ENCODE measurements at regions not wholly inside any gene's neighbourhood (a gene's known extent, or its start where the extent isn't known, plus 50 kb on each side); places are given as distances from the start of the nearest gene placed in this dataset.
"Not testable (repeated sequence)": the region's sequence is repeated elsewhere in the genome, so short reads cannot be mapped to it uniquely, and the experiment has no call there.

DNA sequence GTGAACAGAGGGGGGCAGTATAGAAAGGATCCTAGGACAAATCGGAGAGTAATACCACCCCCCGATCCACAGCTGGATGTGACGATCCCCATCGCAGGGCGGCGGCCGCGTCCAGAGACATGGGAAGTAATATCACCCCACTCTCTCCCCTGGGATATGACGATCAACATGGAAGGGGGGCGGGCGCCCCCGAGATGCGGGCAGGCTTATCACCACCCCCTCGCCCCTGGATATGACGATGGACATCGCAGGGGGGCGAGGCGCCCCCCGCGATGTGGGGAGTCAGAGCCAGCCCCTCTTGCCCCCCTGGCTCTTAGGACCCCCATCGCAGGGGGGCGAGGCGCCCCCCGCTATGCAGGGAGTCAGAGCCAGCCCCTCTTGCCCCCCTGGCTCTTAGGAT, 120.4 kb upstream of the OSBPL11 start:
- peaks cover 5 to 8% of the 10 kb centered on the region in 2 donors for H3K27me3 Mint-ChIP-seq (ENCODE audit: low read depth in 2 of 2)
- intact Hi-C loops (cut with micrococcal nuclease) = no loop called here
- no peak for ATAC-seq

DNA sequence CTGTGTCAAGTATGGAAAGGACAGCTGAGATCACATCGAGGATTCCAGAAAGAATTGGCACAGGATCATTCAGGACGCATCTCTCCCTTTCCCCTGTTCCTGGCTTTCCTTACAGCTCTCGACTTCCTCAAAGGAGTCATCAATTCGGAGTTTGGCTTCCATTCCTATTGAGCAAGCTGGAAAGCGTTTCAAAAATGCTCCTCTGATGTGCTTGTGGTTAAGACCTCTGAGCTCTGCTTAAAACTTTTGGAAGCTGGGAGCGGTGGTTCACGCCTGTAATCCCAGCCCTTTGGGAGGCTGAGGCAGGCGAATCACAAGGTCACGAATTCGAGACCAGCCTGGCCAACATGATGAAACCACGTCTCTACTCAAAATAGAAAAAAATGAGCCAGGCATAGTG, 136.9 kb upstream of the OSBPL11 start:
- H3K4me1 ChIP-seq (ENCODE audit: control insufficient read depth, insufficient read depth, low read length); H3K9me3 ChIP-seq (ENCODE audit: control insufficient read depth, insufficient read depth, low read length); H3K9me3 Mint-ChIP-seq; intact Hi-C loops (cut with micrococcal nuclease); H3K4me1 Mint-ChIP-seq; DNase-seq; H3K36me3 ChIP-seq (ENCODE audit: control insufficient read depth, insufficient read depth, low read length); H3K27ac ChIP-seq (ENCODE audit: low read length); H3K4me3 Mint-ChIP-seq; H3K4me3 ChIP-seq (ENCODE audit: low read length); H3K27ac Mint-ChIP-seq; H3K36me3 Mint-ChIP-seq; H3K27me3 ChIP-seq (ENCODE audit: control insufficient read depth, insufficient read depth, low read length); ATAC-seq: not testable (repeated sequence)
- H3K27me3 Mint-ChIP-seq (ENCODE audit: low read depth in 2 of 2) = peaks cover 7 to 12% of the 10 kb centered on the region in 2 donors
- 78% methylated on average over 11 of the region's 11 CpGs for WGBS (ENCODE audit: insufficient coverage)

More for the DNA sequence above, 120.4 kb upstream of the OSBPL11 start:
- Mint-ChIP-seq H3K4me3 (no peak overlapping the region), H3K9me3 (no peaks in the 10 kb centered on the region), H3K4me1 (no peaks in the 10 kb centered on the region), H3K27ac (no peak overlapping the region), H3K36me3 (no peaks in the 10 kb centered on the region)
- Histone ChIP-seq H3K4me1 (ENCODE audit: control insufficient read depth, insufficient read depth, low read length) (no peaks in the 10 kb centered on the region), H3K4me3 (ENCODE audit: low read length) (no peak overlapping the region), H3K9me3 (ENCODE audit: control insufficient read depth, insufficient read depth, low read length) (no peaks in the 10 kb centered on the region), H3K27me3 (ENCODE audit: control insufficient read depth, insufficient read depth, low read length) (no peaks in the 10 kb centered on the region), H3K27ac (ENCODE audit: low read length) (no peak overlapping the region), H3K36me3 (ENCODE audit: control insufficient read depth, insufficient read depth, low read length) (no peaks in the 10 kb centered on the region)
- TF ChIP-seq CTCF (IDR thresholded peaks at IDR 0.05) = no peak
- WGBS (ENCODE audit: insufficient coverage) = 94% methylated on average over 24 of the region's 24 CpGs
- DNase-seq = no peak

DNA sequence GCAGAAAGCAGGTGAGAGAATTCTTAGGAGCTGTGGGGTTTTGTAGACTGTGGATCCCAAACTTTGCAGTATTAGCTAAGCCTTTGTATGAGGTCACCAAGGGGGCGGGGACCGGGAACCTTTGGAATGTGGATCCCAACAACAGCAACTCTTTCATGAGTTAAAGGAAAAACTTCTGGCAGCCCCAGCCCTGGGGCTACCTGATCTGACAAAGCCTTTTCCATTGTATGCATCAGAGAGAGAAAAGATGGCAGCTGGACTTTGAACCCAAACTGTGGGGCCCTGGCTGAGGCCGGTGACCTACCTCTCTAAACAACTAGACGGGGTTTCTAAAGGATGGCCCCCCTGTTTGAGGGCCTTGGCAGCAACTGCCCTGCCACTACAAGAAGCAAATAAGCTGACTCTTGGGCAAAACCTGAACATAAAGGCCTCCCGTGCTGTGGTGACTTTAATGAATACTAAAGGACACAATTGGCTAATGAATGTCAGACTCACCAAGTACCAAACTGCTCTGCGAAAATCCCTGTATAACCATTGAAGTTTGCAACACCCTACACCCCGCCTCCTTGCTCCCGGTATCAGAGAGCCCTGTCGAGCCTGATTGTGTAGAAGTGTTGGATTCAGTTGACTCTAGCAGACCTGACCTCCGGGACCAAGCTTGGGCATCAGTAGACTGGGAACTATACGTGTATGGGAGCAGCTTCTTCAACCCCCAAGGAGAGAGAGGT, 146.9 kb upstream of the OSBPL11 start:
- H3K27me3 Mint-ChIP-seq (ENCODE audit: low read depth in 2 of 2); ATAC-seq; H3K27ac ChIP-seq (ENCODE audit: low read length); H3K4me3 Mint-ChIP-seq; H3K9me3 Mint-ChIP-seq; H3K36me3 Mint-ChIP-seq; intact Hi-C loops (cut with micrococcal nuclease); H3K27me3 ChIP-seq (ENCODE audit: control insufficient read depth, insufficient read depth, low read length); H3K4me3 ChIP-seq (ENCODE audit: low read length); DNase-seq; H3K4me1 ChIP-seq (ENCODE audit: control insufficient read depth, insufficient read depth, low read length); H3K4me1 Mint-ChIP-seq; H3K36me3 ChIP-seq (ENCODE audit: control insufficient read depth, insufficient read depth, low read length); H3K9me3 ChIP-seq (ENCODE audit: control insufficient read depth, insufficient read depth, low read length): not testable (repeated sequence)
- 94% methylated on average over 8 of the region's 11 CpGs for WGBS (ENCODE audit: insufficient coverage)
- peak overlapping the region in 1 of 2 donors; percentile 47 for H3K27ac Mint-ChIP-seq

DNA sequence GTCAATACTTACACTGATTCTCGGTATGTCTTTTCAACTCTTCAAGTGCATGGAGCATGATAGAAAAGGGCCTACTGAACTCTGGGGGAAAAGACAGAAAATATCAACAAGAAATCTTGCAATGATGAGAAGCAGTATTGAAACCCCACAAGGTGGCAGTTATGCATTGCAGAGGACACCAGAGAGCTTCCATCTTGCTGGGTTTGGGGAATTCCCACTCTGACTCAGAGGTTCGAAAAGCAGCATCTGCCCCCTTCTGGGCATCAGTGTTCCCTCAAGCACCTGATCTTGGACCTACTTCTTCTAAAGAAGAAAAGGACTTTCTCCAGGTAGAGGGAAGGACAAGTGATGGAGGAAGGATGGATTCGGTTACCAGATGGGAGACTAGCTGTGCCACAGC, 147.5 kb upstream of the OSBPL11 start:
- H3K36me3 ChIP-seq (ENCODE audit: control insufficient read depth, insufficient read depth, low read length); H3K9me3 ChIP-seq (ENCODE audit: control insufficient read depth, insufficient read depth, low read length); H3K4me3 ChIP-seq (ENCODE audit: low read length); H3K27ac ChIP-seq (ENCODE audit: low read length); ATAC-seq; H3K4me1 Mint-ChIP-seq; H3K4me3 Mint-ChIP-seq; H3K27me3 Mint-ChIP-seq (ENCODE audit: low read depth in 2 of 2); intact Hi-C loops (cut with micrococcal nuclease); H3K36me3 Mint-ChIP-seq; H3K27me3 ChIP-seq (ENCODE audit: control insufficient read depth, insufficient read depth, low read length); H3K4me1 ChIP-seq (ENCODE audit: control insufficient read depth, insufficient read depth, low read length); H3K9me3 Mint-ChIP-seq: not testable (repeated sequence)
- peak overlapping the region in 1 of 2 donors; percentile 47 for H3K27ac Mint-ChIP-seq
- 43% methylated on average over 2 of the region's 3 CpGs for WGBS (ENCODE audit: insufficient coverage)
- peak in 1 of 2 donors; percentile 64 for DNase-seq

DNA sequence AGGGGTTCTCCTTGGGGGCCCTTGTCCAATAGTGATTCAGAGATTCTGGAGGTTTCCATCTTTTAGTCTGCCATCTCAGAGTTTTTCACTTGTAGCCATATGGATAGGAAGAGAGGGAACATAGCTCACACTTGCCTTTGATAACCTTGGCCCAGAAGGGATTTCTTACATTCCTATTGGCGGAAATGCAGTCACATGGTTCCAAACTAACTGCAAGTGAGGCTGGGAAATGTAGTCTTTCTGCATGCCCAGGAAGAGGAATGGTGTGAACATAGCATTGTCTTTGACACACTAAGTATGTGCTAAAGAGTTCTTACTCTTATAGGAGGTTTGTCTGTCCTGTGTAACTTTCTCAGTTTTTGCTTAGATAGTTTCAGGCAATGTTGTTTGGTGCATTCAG, 161.8 kb upstream of the OSBPL11 start:
- WGBS (ENCODE audit: insufficient coverage) = no CpG with 5 or more reads among the region's 1 CpG
- H3K27ac ChIP-seq (ENCODE audit: low read length); H3K36me3 ChIP-seq (ENCODE audit: control insufficient read depth, insufficient read depth, low read length); H3K4me1 ChIP-seq (ENCODE audit: control insufficient read depth, insufficient read depth, low read length); ATAC-seq; H3K9me3 Mint-ChIP-seq; H3K4me3 ChIP-seq (ENCODE audit: low read length); H3K27ac Mint-ChIP-seq; intact Hi-C loops (cut with micrococcal nuclease); H3K4me1 Mint-ChIP-seq; H3K36me3 Mint-ChIP-seq; H3K4me3 Mint-ChIP-seq; H3K9me3 ChIP-seq (ENCODE audit: control insufficient read depth, insufficient read depth, low read length); H3K27me3 ChIP-seq (ENCODE audit: control insufficient read depth, insufficient read depth, low read length): not testable (repeated sequence)
- peaks cover 0 to 11% of the 10 kb centered on the region in 2 donors for H3K27me3 Mint-ChIP-seq (ENCODE audit: low read depth in 2 of 2)
- DNase-seq = peak in 1 of 2 donors; percentile 16

DNA sequence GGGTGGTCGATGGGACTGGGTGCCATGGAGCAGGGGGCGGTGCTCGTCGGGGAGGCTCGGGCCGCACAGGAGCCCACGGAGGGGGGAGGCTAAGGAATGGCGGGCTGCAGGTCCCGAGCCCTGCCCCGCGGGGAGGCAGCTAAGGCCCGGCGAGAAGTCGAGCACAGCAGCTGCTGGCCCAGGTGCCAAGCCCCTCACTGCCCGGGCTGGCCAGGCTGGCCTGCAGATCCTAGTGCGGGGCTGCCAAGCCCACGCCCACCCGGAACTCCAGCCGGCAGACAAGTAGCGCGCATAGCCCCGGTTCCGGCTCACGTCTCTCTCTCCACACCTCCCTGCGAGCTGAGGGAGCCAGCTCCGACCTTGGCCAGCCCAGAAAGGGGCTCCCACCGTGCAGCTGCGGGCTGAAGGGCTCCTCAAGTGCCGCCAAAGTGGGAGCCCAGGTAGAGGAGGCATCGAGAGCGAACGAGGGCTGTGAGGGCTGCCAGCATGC, 163.4 kb upstream of the OSBPL11 start:
- DNase-seq; H3K4me1 ChIP-seq (ENCODE audit: control insufficient read depth, insufficient read depth, low read length); H3K4me3 Mint-ChIP-seq; H3K36me3 Mint-ChIP-seq; H3K36me3 ChIP-seq (ENCODE audit: control insufficient read depth, insufficient read depth, low read length); ATAC-seq; H3K9me3 Mint-ChIP-seq; H3K27ac ChIP-seq (ENCODE audit: low read length); H3K4me3 ChIP-seq (ENCODE audit: low read length); H3K27ac Mint-ChIP-seq; H3K4me1 Mint-ChIP-seq; H3K9me3 ChIP-seq (ENCODE audit: control insufficient read depth, insufficient read depth, low read length); intact Hi-C loops (cut with micrococcal nuclease); H3K27me3 ChIP-seq (ENCODE audit: control insufficient read depth, insufficient read depth, low read length): not testable (repeated sequence)
- H3K27me3 Mint-ChIP-seq (ENCODE audit: low read depth in 2 of 2) = peaks cover 0 to 14% of the 10 kb centered on the region in 2 donors
- WGBS (ENCODE audit: insufficient coverage) = 92% methylated on average over 32 of the region's 32 CpGs

- H3K4me3 Mint-ChIP-seq; H3K27ac ChIP-seq (ENCODE audit: low read length); H3K4me3 ChIP-seq (ENCODE audit: low read length); intact Hi-C loops (cut with micrococcal nuclease); H3K4me1 ChIP-seq (ENCODE audit: control insufficient read depth, insufficient read depth, low read length); H3K9me3 ChIP-seq (ENCODE audit: control insufficient read depth, insufficient read depth, low read length); ATAC-seq; H3K27ac Mint-ChIP-seq; H3K36me3 Mint-ChIP-seq; H3K27me3 ChIP-seq (ENCODE audit: control insufficient read depth, insufficient read depth, low read length); H3K36me3 ChIP-seq (ENCODE audit: control insufficient read depth, insufficient read depth, low read length); H3K9me3 Mint-ChIP-seq: not testable (repeated sequence)
- peaks cover 15 to 31% of the 10 kb centered on the region in 2 donors for H3K27me3 Mint-ChIP-seq (ENCODE audit: low read depth in 2 of 2)
- WGBS (ENCODE audit: insufficient coverage) = 44% methylated on average over 2 of the region's 2 CpGs
- peak in 1 of 2 donors; percentile 27 for DNase-seq
- H3K4me1 Mint-ChIP-seq = peaks cover 13 to 14% of the 10 kb centered on the region in 2 donors
Observed at GRCh38 chr3:125762601-125763000, 167.3 kb upstream of the OSBPL11 start.

All from natural killer cell (primary cell).